GM12878 (cell line): ENCODE measurements at regions not wholly inside any gene's neighbourhood (a gene's known extent, or its start where the extent isn't known, plus 50 kb on each side); places are given as distances from the start of the nearest gene placed in this dataset.

Source experiments
- ATAC-seq: fragments of 200-7000 bp; cut with Tn5 transposase; 3 replicates; pipeline ENCODE4 v1.9.1; 2020; ENCODE audit warnings: mild to moderate bottlenecking, moderate library complexity
- BruUV-seq: library from RNA; stranded (reverse); fragments of 400-500 nt; replicated peaks from 2 replicates; lab custom pipeline; 2021; lab: Mats Ljungman, UMichigan
- CTCF ChIA-PET: fragments of 300-600 bp; sonication (Branson Sonifier 250); formaldehyde crosslinking; extraction: SDS; loops from one replicate; lab custom pipeline; 2021; ENCODE audit warnings: inconsistent platforms; lab: Yijun Ruan, JAX
- POLR2A ChIA-PET: fragments of 350-600 bp; formaldehyde crosslinking; extraction: SDS; loops from one replicate; lab custom pipeline; 2021; ENCODE audit warnings: inconsistent platforms; lab: Charles Lee
- RAD21 ChIA-PET: fragments of 300-600 bp; sonication (Branson Sonifier 250); formaldehyde crosslinking; loops from one replicate; lab custom pipeline; 2023; ENCODE audit warnings: antibody characterized with exemption; ENCODE audit not compliant: unreplicated experiment; lab: Charles Lee
- SMC1A ChIA-PET: fragments of 300-600 bp; sonication (Branson Sonifier 250); formaldehyde crosslinking; loops from one replicate; lab custom pipeline; 2023; ENCODE audit not compliant: unreplicated experiment, uncharacterized antibody; lab: Charles Lee
- DNase-seq: peaks from one replicate; pipeline ENCODE4 v3.0.0-alpha.2; 2011; ENCODE audit warnings: low read depth, low spot score
- FAIRE-seq: peaks from 3 replicates; lab custom pipeline; 2011; peaks lifted over from hg19 to GRCh38; lab: Jason Lieb, UNC
- H2AFZ ChIP-seq: 2 replicates; pipeline ENCODE4 v1.6.0; 2011; ENCODE audit warnings: low read depth, low read length, control low read depth; ENCODE audit not compliant: control insufficient read depth
- H3K27ac ChIP-seq: 2 replicates; pipeline ENCODE4 v1.5.1; 2011; ENCODE audit warnings: control low read depth; ENCODE audit not compliant: control insufficient read depth, insufficient read depth
- H3K27me3 ChIP-seq, 2 experiments: replicated peaks in 1 of 2; 2 replicates each; pipeline versions ENCODE4 v1.6.0 to v1.6.1; 2011; ENCODE audit warnings: low read length in 1 of 2; ENCODE audit not compliant: control insufficient read depth in 2 of 2, insufficient read depth in 2 of 2
- H3K36me3 ChIP-seq, 2 experiments: 2 replicates each; pipeline ENCODE4 v1.5.1; 2011; ENCODE audit warnings: low read length in 1 of 2; ENCODE audit not compliant: control insufficient read depth in 2 of 2, insufficient read depth in 2 of 2
- H3K4me1 ChIP-seq: 2 replicates; pipeline ENCODE4 v1.6.1; 2011; ENCODE audit warnings: mild to moderate bottlenecking, low read length, moderate library complexity, mixed read lengths; ENCODE audit not compliant: control insufficient read depth, insufficient read depth
- H3K4me2 ChIP-seq: 2 replicates; pipeline ENCODE4 v1.6.0; 2011; ENCODE audit warnings: control low read depth; ENCODE audit not compliant: control insufficient read depth, insufficient read depth
- H3K4me3 ChIP-seq: fragments of 200-600 bp; sonication (generic); 2 replicates; pipeline ENCODE4 v1.5.1; 2016
- H3K79me2 ChIP-seq: 2 replicates; pipeline ENCODE4 v1.6.0; 2011; ENCODE audit warnings: low read length; ENCODE audit not compliant: control insufficient read depth, insufficient read depth
- H3K9ac ChIP-seq: 2 replicates; pipeline ENCODE4 v1.8.0; 2011; ENCODE audit warnings: low read length, control low read depth, mixed read lengths; ENCODE audit not compliant: control insufficient read depth, insufficient read depth
- H3K9me3 ChIP-seq: replicated peaks from 3 replicates; pipeline ENCODE4 v1.5.1; 2011; ENCODE audit warnings: mild to moderate bottlenecking, low read length; ENCODE audit not compliant: control insufficient read depth, insufficient read depth
- H4K20me1 ChIP-seq: 2 replicates; pipeline ENCODE4 v1.6.0; 2011; ENCODE audit not compliant: control insufficient read depth, insufficient read depth
- CBX5 ChIP-seq: sonication (generic); IDR thresholded peaks from 2 replicates; pipeline ENCODE4 v1.6.1; 2016; ENCODE audit warnings: low read depth, moderate library complexity, mild to moderate bottlenecking, inconsistent platforms
- CREM ChIP-seq: IDR thresholded peaks from 2 replicates; pipeline ENCODE4 v1.6.1; 2014; ENCODE audit warnings: antibody characterized with exemption, low read depth
- EED ChIP-seq: sonication (generic); IDR thresholded peaks from 2 replicates; pipeline ENCODE4 v1.6.1; 2016; ENCODE audit warnings: antibody characterized with exemption, low read depth
- ETV6 ChIP-seq, 2 experiments: fragments of 450-650 bp in 1 of 2; IDR thresholded peaks in 1 of 2; conservative IDR thresholded peaks in 1 of 2; 2 replicates each; pipeline ENCODE4 v1.6.1; 2014; ENCODE audit warnings: antibody characterized with exemption in 1 of 2, borderline replicate concordance in 1 of 2, low read depth in 1 of 2, mild to moderate bottlenecking in 1 of 2, moderate library complexity in 1 of 2
- MEF2A ChIP-seq: IDR thresholded peaks from 2 replicates; pipeline ENCODE4 v1.6.1; 2011; ENCODE audit warnings: low read depth, mild to moderate bottlenecking, low read length, moderate library complexity; ENCODE audit not compliant: insufficient read depth
- NFYB ChIP-seq: IDR thresholded peaks from 2 replicates; pipeline ENCODE4 v1.6.1; 2011; ENCODE audit warnings: low read depth, mild to moderate bottlenecking, low read length, improper control_type of control experiment, moderate library complexity; ENCODE audit not compliant: insufficient read depth
- RBBP5 ChIP-seq: fragments of 200-600 bp; sonication (generic); conservative IDR thresholded peaks from 2 replicates; pipeline ENCODE4 v1.6.1; 2016
- RELA ChIP-seq: fragments of 450-650 bp; IDR thresholded peaks from 2 replicates; pipeline ENCODE4 v1.8.0; 2014; ENCODE audit warnings: borderline replicate concordance; ENCODE audit not compliant: partially characterized antibody
- RUNX3 ChIP-seq: IDR thresholded peaks from 2 replicates; pipeline ENCODE4 v1.6.1; 2012; ENCODE audit warnings: low read length, inconsistent platforms
- SUZ12 ChIP-seq: fragments of 200-600 bp; sonication (generic); IDR thresholded peaks from one replicate; pipeline ENCODE4 v1.6.1; 2018; ENCODE audit warnings: antibody characterized with exemption, mild to moderate bottlenecking; ENCODE audit not compliant: unreplicated experiment
- YBX1 ChIP-seq: fragments of 450-650 bp; IDR thresholded peaks from 2 replicates; pipeline ENCODE4 v1.6.1; 2016; ENCODE audit warnings: antibody characterized with exemption
- ZNF274 ChIP-seq: IDR thresholded peaks from one replicate; pipeline ENCODE4 v1.8.0; 2011; ENCODE audit not compliant: insufficient read length, insufficient read depth
- WGBS: methylation state at CpG from one replicate; pipeline ENCODE4 v1.1.6; 2016; ENCODE audit warnings: low lambda C conversion rate; ENCODE audit not compliant: insufficient replicate concordance, insufficient coverage; ENCODE audit errors: missing lambda C conversion rate; 5-methylcytosine and 5-hydroxymethylcytosine counted together
- in situ Hi-C: fragments of 300-500 bp; cut with MboI; formaldehyde crosslinking; loops from 9 replicates; pipeline ENCODE4 v1.14.3; 2018; ENCODE audit warnings: mixed read lengths
- intact Hi-C: fragments of 100-400 bp; cut with micrococcal nuclease; formaldehyde crosslinking; loops from one replicate; pipeline ENCODE4 v1.14.2; 2022; ENCODE audit not compliant: unreplicated experiment
- TF ChIP-seq, protein P1 (sequence below): fragments of 450-650 bp; formaldehyde crosslinking; IDR thresholded peaks from 2 replicates; pipeline ENCODE4 v1.5.0; 2022; ENCODE audit warnings: mild to moderate bottlenecking, missing genetic modification characterization
- TF ChIP-seq, protein P2 (sequence below): fragments of 450-650 bp; formaldehyde crosslinking; IDR thresholded peaks from 2 replicates; pipeline ENCODE4 v1.4.0; 2020; ENCODE audit warnings: mild to moderate bottlenecking, moderate library complexity

DNA sequence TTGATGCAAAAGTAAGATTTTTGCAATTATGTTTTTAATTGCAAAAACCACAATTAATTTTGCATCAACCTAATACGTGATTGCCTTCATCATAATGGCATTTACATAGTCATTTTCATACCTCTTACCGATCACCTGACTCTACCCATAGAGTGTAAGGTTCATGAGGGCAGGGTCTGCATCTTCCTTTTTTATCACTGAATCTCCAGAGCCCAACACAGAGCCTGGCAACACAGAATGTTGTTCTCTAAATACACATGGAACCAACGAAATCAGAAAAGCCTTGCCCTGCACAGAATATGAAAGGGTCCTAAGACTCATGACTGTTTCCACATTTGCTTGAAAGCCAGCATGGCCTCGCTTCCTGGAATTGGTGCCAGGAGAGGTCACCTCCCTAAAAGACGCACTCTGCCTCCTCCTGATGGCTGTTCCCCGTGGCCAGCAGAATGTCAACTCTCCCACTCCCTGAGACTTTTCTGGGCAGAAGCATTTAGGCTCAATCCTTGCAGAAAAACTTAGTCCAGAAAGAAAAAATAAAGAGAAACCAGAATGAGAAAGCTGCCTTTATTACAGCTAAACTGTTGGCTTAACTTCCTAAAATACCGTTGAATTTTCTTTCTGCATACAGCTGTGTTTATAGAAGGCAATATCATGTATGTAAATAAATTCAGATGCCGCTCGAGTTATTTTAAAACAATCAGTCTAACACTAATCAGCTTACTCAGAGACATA lies 327.8 kb upstream of the MAF start:
- in situ Hi-C loops (no loop called here), intact Hi-C loops (no loop called here)
- POLR2A ChIA-PET: no interaction called here
- Histone ChIP-seq H3K36me3 (no peaks in the 10 kb centered on the region), H3K4me2 (no peak overlapping the region), H4K20me1 (no peaks in the 10 kb centered on the region), H3K9me3 (no peaks in the 10 kb centered on the region), H3K27me3 (no peaks in the 10 kb centered on the region), H3K4me3 (no peak overlapping the region), H3K27ac (no peak overlapping the region), H3K9ac (no peak overlapping the region), H2AFZ (no peak overlapping the region), H3K4me1 (no peaks in the 10 kb centered on the region), H3K79me2 (no peaks in the 10 kb centered on the region)
- BruUV-seq: no TSS peak
- FAIRE-seq (no peak), DNase-seq (no peak), ATAC-seq (no peak)
- 14% methylated on average over 9 of the region's 9 CpGs for WGBS
- SMC1A ChIA-PET: no interaction called here
- RAD21 ChIA-PET: no interaction called here
- CTCF ChIA-PET: no interaction called here
- TF ChIP-seq CREM: no peak
- TF ChIP-seq, protein P1, sequence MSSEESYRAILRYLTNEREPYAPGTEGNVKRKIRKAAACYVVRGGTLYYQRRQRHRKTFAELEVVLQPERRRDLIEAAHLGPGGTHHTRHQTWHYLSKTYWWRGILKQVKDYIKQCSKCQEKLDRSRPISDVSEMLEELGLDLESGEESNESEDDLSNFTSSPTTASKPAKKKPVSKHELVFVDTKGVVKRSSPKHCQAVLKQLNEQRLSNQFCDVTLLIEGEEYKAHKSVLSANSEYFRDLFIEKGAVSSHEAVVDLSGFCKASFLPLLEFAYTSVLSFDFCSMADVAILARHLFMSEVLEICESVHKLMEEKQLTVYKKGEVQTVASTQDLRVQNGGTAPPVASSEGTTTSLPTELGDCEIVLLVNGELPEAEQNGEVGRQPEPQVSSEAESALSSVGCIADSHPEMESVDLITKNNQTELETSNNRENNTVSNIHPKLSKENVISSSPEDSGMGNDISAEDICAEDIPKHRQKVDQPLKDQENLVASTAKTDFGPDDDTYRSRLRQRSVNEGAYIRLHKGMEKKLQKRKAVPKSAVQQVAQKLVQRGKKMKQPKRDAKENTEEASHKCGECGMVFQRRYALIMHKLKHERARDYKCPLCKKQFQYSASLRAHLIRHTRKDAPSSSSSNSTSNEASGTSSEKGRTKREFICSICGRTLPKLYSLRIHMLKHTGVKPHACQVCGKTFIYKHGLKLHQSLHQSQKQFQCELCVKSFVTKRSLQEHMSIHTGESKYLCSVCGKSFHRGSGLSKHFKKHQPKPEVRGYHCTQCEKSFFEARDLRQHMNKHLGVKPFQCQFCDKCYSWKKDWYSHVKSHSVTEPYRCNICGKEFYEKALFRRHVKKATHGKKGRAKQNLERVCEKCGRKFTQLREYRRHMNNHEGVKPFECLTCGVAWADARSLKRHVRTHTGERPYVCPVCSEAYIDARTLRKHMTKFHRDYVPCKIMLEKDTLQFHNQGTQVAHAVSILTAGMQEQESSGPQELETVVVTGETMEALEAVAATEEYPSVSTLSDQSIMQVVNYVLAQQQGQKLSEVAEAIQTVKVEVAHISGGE (CRISPR knock-in tag): no peak
- no peak for TF ChIP-seq EED
- TF ChIP-seq CBX5: no peak
- no peak for TF ChIP-seq YBX1
- no peak for TF ChIP-seq ZNF274
- TF ChIP-seq RBBP5: no peak
- no peak for TF ChIP-seq ETV6 (conservative IDR thresholded peaks at IDR 0.05 in 1 of 2, IDR thresholded peaks at IDR 0.05 in 1 of 2; ENCODE audit: borderline replicate concordance in 1 of 2, low read depth in 1 of 2)
- no peak for TF ChIP-seq RELA
- TF ChIP-seq, protein P2, sequence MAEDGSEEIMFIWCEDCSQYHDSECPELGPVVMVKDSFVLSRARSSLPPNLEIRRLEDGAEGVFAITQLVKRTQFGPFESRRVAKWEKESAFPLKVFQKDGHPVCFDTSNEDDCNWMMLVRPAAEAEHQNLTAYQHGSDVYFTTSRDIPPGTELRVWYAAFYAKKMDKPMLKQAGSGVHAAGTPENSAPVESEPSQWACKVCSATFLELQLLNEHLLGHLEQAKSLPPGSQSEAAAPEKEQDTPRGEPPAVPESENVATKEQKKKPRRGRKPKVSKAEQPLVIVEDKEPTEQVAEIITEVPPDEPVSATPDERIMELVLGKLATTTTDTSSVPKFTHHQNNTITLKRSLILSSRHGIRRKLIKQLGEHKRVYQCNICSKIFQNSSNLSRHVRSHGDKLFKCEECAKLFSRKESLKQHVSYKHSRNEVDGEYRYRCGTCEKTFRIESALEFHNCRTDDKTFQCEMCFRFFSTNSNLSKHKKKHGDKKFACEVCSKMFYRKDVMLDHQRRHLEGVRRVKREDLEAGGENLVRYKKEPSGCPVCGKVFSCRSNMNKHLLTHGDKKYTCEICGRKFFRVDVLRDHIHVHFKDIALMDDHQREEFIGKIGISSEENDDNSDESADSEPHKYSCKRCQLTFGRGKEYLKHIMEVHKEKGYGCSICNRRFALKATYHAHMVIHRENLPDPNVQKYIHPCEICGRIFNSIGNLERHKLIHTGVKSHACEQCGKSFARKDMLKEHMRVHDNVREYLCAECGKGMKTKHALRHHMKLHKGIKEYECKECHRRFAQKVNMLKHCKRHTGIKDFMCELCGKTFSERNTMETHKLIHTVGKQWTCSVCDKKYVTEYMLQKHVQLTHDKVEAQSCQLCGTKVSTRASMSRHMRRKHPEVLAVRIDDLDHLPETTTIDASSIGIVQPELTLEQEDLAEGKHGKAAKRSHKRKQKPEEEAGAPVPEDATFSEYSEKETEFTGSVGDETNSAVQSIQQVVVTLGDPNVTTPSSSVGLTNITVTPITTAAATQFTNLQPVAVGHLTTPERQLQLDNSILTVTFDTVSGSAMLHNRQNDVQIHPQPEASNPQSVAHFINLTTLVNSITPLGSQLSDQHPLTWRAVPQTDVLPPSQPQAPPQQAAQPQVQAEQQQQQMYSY (CRISPR knock-in tag): no peak
- no peak for TF ChIP-seq MEF2A
- no peak for TF ChIP-seq NFYB
- no peak for TF ChIP-seq SUZ12
- TF ChIP-seq RUNX3: no peak
